GM12892 (cell line): ENCODE measurements at regions not wholly inside any gene's neighbourhood (a gene's known extent, or its start where the extent isn't known, plus 50 kb on each side); places are given as distances from the start of the nearest gene placed in this dataset.
"Not testable (repeated sequence)": the region's sequence is repeated elsewhere in the genome, so short reads cannot be mapped to it uniquely, and the experiment has no call there.

Experiments
- DNase-seq: peaks from one replicate; pipeline ENCODE4 v3.0.0; 2011; ENCODE audit not compliant: insufficient read length
- FAIRE-seq: peaks from 2 replicates; lab custom pipeline; 2011; peaks lifted over from hg19 to GRCh38; lab: Jason Lieb, UNC
- POLR2A ChIP-seq: IDR thresholded peaks from 2 replicates; pipeline ENCODE4 v1.6.1; 2011; ENCODE audit warnings: low read depth, low read length, control low read depth
- POLR2AphosphoS5 ChIP-seq: IDR thresholded peaks from 2 replicates; pipeline ENCODE4 v1.6.1; 2011; ENCODE audit warnings: low read depth, low read length, control low read depth
- TAF1 ChIP-seq: IDR thresholded peaks from 2 replicates; pipeline ENCODE4 v1.6.1; 2011; ENCODE audit warnings: low read depth, mild to moderate bottlenecking, control low read depth, low read length, borderline replicate concordance

- DNase-seq, FAIRE-seq: not testable (repeated sequence)
Measured at GRCh38 chr17:21470422-21470821, 94.3 kb downstream of the KCNJ12 start.

GRCh38 chr17:21470861-21471260 is 94.7 kb downstream of the KCNJ12 start:
- TF ChIP-seq POLR2A, result no peak
- TF ChIP-seq TAF1, result no peak
- no peak for TF ChIP-seq POLR2AphosphoS5
- FAIRE-seq, result no peak

DNA sequence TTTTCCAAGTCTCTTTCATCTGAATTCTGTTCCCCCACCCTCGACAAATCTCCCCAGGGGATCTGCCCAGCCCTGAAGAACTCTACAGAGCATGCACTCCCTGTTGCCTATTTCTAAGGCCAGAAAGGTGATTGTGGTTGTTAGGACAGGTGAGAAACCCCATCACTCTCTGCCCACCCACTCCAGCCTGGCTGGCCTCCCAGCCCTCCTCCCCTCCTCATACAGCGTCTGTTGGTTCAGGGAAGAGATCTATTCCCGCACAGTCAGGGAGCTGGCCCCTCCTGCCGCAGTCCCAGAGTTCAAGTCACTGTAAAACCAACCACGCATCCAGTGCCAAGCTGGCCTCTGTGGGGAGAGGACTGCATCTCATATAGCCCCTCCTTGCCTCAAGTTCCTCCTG is 98.7 kb downstream of the KCNJ12 start:
- FAIRE-seq, result no peak
- no peak for DNase-seq
- TF ChIP-seq POLR2AphosphoS5, result no peak

More at GRCh38 chr17:21470861-21471260, 94.7 kb downstream of the KCNJ12 start:
- no peak for DNase-seq

GRCh38 chr17:21475571-21475970 is 99.4 kb downstream of the KCNJ12 start:
- FAIRE-seq, result no peak
- no peak for DNase-seq
- TF ChIP-seq POLR2A (no peak), POLR2AphosphoS5 (no peak)

DNA sequence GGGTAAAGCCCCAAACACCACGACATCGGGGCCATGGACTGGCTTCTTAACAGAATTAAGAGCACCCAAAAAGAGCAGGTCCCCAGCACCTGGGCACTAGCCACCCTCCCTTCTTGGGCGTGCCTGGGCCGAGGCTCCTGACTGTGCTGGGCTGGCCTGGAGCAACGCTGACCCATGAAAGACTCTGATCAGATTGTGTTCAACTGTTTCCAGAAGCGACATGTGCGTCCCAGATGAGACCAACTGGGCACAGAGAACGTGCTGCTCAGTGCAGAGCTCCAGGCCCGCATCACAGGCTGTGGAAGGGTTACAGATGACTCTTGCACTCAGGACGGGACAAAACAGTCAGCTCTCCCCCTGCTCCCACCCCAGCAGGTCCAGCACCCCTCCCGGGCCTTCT is 100.7 kb downstream of the KCNJ12 start:
- DNase-seq, result no peak
- no peak for FAIRE-seq
- TF ChIP-seq POLR2A, result no peak
- no peak for TF ChIP-seq TAF1
- TF ChIP-seq POLR2AphosphoS5, result no peak

- no peak for TF ChIP-seq POLR2A
- no peak for TF ChIP-seq POLR2AphosphoS5
- no peak for TF ChIP-seq TAF1
- FAIRE-seq, result no peak
- DNase-seq, result no peak
Measured at GRCh38 chr17:21482189-21482865, 106.2 kb downstream of the KCNJ12 start.

- FAIRE-seq, result not testable (repeated sequence)
Measured at GRCh38 chr17:21488043-21488442, 111.9 kb downstream of the KCNJ12 start.

DNA sequence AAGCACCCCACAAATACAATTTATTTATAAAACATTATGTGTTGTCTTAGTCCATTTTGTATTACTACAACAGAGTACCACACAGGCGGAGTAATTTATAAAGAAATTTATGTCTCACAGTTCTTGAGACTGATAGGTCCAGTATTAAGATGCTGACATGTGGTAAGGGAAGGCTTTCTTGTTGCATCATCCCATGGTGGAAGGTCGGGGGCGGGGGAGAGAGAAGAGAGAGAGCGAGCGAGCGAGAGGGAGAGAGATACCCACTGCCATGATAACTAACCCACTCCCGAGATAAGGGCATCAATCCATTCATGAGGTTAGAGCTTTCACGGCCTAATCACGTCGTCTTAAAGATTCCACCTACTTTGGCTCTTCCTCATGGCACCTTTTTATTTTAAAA is 117.8 kb downstream of the KCNJ12 start:
- TF ChIP-seq POLR2A (no peak), TAF1 (no peak), POLR2AphosphoS5 (no peak)
- FAIRE-seq (no peak), DNase-seq (no peak)

More at GRCh38 chr17:21488043-21488442, 111.9 kb downstream of the KCNJ12 start:
- not testable (repeated sequence) for DNase-seq

- no peak for TF ChIP-seq TAF1
- no peak for TF ChIP-seq POLR2AphosphoS5
- no peak for TF ChIP-seq POLR2A
- FAIRE-seq (no peak), DNase-seq (no peak)
Measured at GRCh38 chr17:21495281-21495680, 119.1 kb downstream of the KCNJ12 start.

GRCh38 chr17:21500064-21500463 is 123.9 kb downstream of the KCNJ12 start:
- TF ChIP-seq TAF1 (no peak), POLR2A (no peak)
- no peak for DNase-seq
- no peak for FAIRE-seq

GRCh38 chr17:21501927-21502700 is 126.0 kb downstream of the KCNJ12 start:
- not testable (repeated sequence) for FAIRE-seq, DNase-seq

DNA sequence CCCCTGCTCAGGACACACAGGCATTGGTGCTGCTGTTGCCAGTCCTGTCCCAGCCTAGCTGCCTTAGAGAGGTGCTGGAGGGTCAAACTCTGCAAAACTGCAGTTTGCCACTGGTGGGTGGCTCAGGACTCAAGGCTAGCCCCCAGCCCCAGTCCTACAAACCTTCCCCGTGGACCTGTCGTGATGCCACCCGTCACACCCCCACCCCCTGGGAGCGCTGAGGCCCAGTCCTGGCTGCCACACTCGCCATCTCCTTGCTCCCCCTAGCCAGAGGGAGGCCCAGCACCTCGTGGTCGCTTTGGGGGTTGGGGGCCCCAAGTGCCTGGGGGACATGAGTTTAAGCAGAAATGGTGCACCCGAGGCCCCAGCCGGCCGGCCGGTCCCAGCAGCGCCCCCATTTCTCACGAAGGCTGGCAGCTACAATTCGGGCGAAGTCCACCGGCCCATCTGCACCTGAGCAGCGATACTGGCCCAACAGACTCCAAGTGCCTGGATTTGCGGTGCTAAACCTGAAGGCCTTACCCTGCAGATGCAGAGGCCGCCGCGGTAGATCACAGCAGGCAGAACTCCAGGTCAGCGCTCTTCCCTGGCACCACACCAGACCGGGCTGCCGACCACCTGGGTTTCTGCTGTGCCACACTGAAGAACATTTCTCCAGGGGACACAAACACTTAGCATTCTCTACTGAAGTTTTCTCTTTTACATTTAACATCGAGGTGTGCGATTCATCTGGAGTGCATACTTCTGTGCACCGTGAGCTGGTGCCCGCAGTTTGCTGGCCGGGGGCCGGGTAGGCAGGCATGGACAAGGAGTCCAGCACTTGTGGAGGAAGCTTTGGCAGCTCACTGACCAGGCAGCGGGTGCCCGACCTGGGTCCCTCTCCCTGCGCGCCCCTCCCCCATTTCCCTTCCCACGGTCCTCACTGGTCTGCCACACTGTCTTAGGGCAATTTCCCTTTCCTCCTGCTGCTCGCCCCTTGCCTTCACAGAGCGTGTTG is 130.0 kb downstream of the KCNJ12 start:
- TF ChIP-seq POLR2AphosphoS5 (no peak), TAF1 (no peak), POLR2A (no peak)
- no peak for DNase-seq
- no peak for FAIRE-seq

DNA sequence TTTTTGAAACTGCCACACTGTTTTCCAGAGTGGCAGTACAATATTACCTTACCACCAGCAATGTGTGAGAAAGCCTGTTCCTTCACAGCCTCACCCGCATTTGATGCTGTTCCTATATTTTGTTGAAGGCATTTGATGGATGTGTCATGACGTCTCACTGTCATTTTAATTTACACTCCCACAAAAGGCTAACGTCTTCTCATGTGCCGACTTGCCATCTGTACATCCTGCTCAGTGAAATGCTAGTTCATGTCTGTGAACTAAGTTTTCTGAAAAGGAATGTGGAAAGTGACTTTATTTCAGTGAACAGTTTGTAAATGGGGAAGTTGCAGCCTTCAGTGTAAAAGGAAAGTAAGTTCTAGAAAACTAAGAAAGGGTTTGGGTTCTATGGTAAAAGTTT is 131.6 kb downstream of the KCNJ12 start:
- not testable (repeated sequence) for DNase-seq

More for the DNA sequence above, 131.6 kb downstream of the KCNJ12 start:
- peak; percentile 14 for FAIRE-seq
